ENCODE measurements at regions not wholly inside any gene's neighbourhood (a gene's known extent, or its start where the extent isn't known, plus 50 kb on each side); places are given as distances from the start of the nearest gene placed in this dataset.

- Histone ChIP-seq H3K9me3 (ENCODE audit: control insufficient read depth in 5 of 5, low read length in 5 of 5) (peaks cover 0 to 7% (median 3%) of the 10 kb centered on the region in 5 donors), H3K27ac (ENCODE audit: low read depth, low read length) (no peak overlapping the region), H3K27me3 (ENCODE audit: control insufficient read depth in 5 of 5, insufficient read depth in 4 of 5, low read length in 5 of 5) (peaks cover 6 to 9% (median 8%) of the 10 kb centered on the region in 5 donors), H3K4me1 (ENCODE audit: control insufficient read depth in 5 of 5, insufficient read depth in 5 of 5, low read length in 5 of 5) (peaks cover 0 to 2% (median 0%) of the 10 kb centered on the region in 5 donors), H3K4me3 (ENCODE audit: low read depth in 1 of 5, low read length in 5 of 5) (no peak overlapping the region), H3K36me3 (ENCODE audit: control insufficient read depth in 5 of 5, insufficient read depth in 5 of 5, low read length in 5 of 5) (no peaks in the 10 kb centered on the region), H3K9ac (ENCODE audit: low read length in 5 of 5) (no peak overlapping the region)
Observed at GRCh38 chr2:240339411-240340360, 95.8 kb upstream of the GPC1 start.

GRCh38 chr2:240340361-240340761 lies 95.1 kb upstream of the GPC1 start:
- no peak overlapping the region for H3K9ac ChIP-seq (ENCODE audit: low read length in 5 of 5)
- no peak overlapping the region for H3K27ac ChIP-seq (ENCODE audit: low read depth, low read length)
- peaks cover 6 to 9% (median 8%) of the 10 kb centered on the region in 5 donors for H3K27me3 ChIP-seq (ENCODE audit: control insufficient read depth in 5 of 5, insufficient read depth in 4 of 5, low read length in 5 of 5)
- H3K9me3 ChIP-seq (ENCODE audit: control insufficient read depth in 5 of 5, low read length in 5 of 5): peaks cover 4 to 14% (median 9%) of the 10 kb centered on the region in 5 donors
- H3K36me3 ChIP-seq (ENCODE audit: control insufficient read depth in 5 of 5, insufficient read depth in 5 of 5, low read length in 5 of 5): no peaks in the 10 kb centered on the region
- H3K4me1 ChIP-seq (ENCODE audit: control insufficient read depth in 5 of 5, insufficient read depth in 5 of 5, low read length in 5 of 5): peaks cover 0 to 2% (median 0%) of the 10 kb centered on the region in 5 donors
- no peak overlapping the region for H3K4me3 ChIP-seq (ENCODE audit: low read depth in 1 of 5, low read length in 5 of 5)

DNA sequence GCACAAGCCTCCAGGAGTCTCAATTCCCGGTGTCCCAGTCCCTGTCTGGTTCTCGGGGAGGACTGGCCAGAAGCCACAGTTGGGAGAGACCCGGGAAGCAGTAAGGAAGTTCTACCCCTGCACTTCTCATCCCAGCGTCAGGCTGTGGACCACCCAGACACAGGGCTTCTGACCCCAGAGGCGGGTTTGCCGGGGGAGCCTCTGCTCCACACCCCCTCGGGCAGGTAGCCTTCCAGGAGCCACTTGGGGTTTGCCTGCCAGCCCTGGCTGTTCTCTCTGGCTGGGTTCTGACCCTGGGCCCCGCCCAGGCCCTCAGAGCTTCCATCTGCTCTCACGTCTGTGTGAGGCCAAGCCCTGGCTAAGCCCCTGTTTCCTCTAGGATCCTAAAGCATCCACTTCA lies 94.4 kb upstream of the GPC1 start:
- no peak overlapping the region for H3K9ac ChIP-seq (ENCODE audit: low read length in 5 of 5)
- H3K27ac ChIP-seq (ENCODE audit: low read depth, low read length): no peak overlapping the region
- H3K27me3 ChIP-seq (ENCODE audit: control insufficient read depth in 5 of 5, insufficient read depth in 4 of 5, low read length in 5 of 5): peaks cover 5 to 9% (median 6%) of the 10 kb centered on the region in 5 donors
- H3K4me1 ChIP-seq (ENCODE audit: control insufficient read depth in 5 of 5, insufficient read depth in 5 of 5, low read length in 5 of 5): peaks cover 0 to 2% (median 0%) of the 10 kb centered on the region in 5 donors
- no peak overlapping the region for H3K4me3 ChIP-seq (ENCODE audit: low read depth in 1 of 5, low read length in 5 of 5)
- no peaks in the 10 kb centered on the region for H3K36me3 ChIP-seq (ENCODE audit: control insufficient read depth in 5 of 5, insufficient read depth in 5 of 5, low read length in 5 of 5)
- peaks cover 4 to 18% (median 14%) of the 10 kb centered on the region in 5 donors for H3K9me3 ChIP-seq (ENCODE audit: control insufficient read depth in 5 of 5, low read length in 5 of 5)

- Histone ChIP-seq H3K36me3 (ENCODE audit: control insufficient read depth in 5 of 5, insufficient read depth in 5 of 5, low read length in 5 of 5) (no peaks in the 10 kb centered on the region), H3K27me3 (ENCODE audit: control insufficient read depth in 5 of 5, insufficient read depth in 4 of 5, low read length in 5 of 5) (peaks cover 2 to 20% (median 15%) of the 10 kb centered on the region in 5 donors), H3K4me1 (ENCODE audit: control insufficient read depth in 5 of 5, insufficient read depth in 5 of 5, low read length in 5 of 5) (peaks cover 0 to 2% (median 0%) of the 10 kb centered on the region in 5 donors), H3K9me3 (ENCODE audit: control insufficient read depth in 5 of 5, low read length in 5 of 5) (peaks cover 4 to 18% (median 14%) of the 10 kb centered on the region in 5 donors), H3K27ac (ENCODE audit: low read depth, low read length) (no peak overlapping the region), H3K9ac (ENCODE audit: low read length in 5 of 5) (no peak overlapping the region), H3K4me3 (ENCODE audit: low read depth in 1 of 5, low read length in 5 of 5) (no peak overlapping the region)
Observed at GRCh38 chr2:240343548-240343947, 91.9 kb upstream of the GPC1 start.

DNA sequence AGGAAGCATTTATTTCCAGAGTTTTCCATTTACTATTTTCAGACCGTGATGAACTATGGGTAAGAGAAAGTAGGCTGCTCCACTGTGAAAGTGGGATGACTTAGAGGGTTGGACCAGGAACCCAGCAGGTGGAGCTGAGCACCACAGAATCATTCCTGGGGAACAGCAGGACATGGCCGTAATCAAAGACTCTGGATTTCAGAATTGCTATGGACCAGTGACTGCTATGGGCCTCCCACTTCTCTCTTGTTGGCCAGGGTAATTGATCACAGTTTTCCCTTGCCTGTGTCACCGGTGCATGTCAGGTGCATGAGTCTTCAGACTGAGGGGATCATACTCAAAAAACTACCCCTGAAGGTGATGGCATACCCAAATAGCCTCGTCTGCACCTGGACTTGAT lies 90.6 kb upstream of the GPC1 start:
- Histone ChIP-seq H3K4me3 (ENCODE audit: low read depth in 1 of 5, low read length in 5 of 5) (no peak overlapping the region), H3K36me3 (ENCODE audit: control insufficient read depth in 5 of 5, insufficient read depth in 5 of 5, low read length in 5 of 5) (no peaks in the 10 kb centered on the region), H3K27ac (ENCODE audit: low read depth, low read length) (no peak overlapping the region), H3K9me3 (ENCODE audit: control insufficient read depth in 5 of 5, low read length in 5 of 5) (peaks cover 4 to 18% (median 14%) of the 10 kb centered on the region in 5 donors), H3K9ac (ENCODE audit: low read length in 5 of 5) (no peak overlapping the region), H3K27me3 (ENCODE audit: control insufficient read depth in 5 of 5, insufficient read depth in 4 of 5, low read length in 5 of 5) (peaks cover 7 to 24% (median 19%) of the 10 kb centered on the region in 5 donors), H3K4me1 (ENCODE audit: control insufficient read depth in 5 of 5, insufficient read depth in 5 of 5, low read length in 5 of 5) (peaks cover 0 to 2% (median 0%) of the 10 kb centered on the region in 5 donors)

DNA sequence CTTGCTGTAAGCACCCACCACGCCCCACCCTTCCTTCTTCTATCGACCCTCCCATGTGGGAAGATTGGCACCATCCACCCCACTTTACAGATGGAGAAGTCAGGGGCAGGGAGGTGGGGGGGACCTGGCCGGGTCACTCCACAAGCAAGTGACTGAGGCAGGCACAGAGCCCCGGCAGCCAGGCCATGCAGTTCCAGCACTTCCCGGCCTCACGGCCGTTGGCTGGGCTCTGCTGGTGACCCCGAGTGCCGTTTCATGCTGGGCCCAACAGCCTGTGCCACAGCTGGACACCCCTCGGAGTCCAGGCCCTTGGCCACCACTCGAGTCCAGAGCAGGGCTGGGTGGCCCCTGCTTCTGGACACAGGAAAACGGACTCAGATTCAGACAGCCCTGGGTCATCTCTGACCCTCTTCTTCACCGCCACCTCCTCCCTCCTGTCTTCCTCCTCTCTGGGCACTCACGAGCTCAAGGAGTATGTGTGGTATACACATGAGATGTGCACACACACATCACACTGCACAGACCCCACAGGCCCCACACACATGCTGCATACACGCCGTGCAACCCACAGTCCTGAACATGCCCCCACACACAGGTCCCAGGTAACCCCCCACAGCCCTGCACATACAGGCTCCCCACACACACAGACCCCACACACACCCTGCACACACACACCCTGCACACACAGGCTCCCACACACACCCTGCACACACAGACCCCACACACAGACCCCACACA lies 89.3 kb upstream of the GPC1 start:
- no peak overlapping the region for H3K4me3 ChIP-seq (ENCODE audit: low read depth in 1 of 5, low read length in 5 of 5)

DNA sequence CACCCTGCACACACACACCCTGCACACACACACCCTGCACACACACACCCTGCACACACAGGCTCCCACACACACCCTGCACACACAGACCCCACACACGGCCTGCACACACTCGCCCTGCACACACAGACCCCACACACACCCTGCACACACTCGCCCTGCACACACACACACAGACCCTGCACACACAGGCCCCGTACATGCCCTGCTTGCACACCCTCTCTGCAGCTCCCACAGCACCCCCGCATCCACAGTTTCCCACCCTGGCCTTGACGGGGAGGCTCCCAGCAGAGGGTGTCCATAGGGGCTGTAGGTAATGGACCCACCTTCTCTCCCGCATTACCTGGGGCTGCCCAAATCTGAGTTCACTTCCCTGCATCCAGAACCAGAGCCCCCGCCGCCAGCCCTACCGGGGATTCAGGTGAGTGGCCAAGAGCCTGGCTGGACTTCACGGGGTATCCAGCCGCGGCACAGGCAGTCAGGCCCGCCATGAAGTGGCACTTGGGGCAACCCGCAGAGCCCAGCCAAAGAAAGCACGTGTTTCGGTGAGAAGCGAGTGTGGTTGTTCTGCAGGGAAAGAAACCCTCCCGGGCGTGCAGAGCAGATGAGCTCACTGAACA lies 88.6 kb upstream of the GPC1 start:
- peaks cover 4 to 18% (median 14%) of the 10 kb centered on the region in 5 donors for H3K9me3 ChIP-seq (ENCODE audit: control insufficient read depth in 5 of 5, low read length in 5 of 5)
- no peak overlapping the region for H3K9ac ChIP-seq (ENCODE audit: low read length in 5 of 5)
- no peak overlapping the region for H3K27ac ChIP-seq (ENCODE audit: low read depth, low read length)
- peaks cover 11 to 35% (median 29%) of the 10 kb centered on the region in 5 donors for H3K27me3 ChIP-seq (ENCODE audit: control insufficient read depth in 5 of 5, insufficient read depth in 4 of 5, low read length in 5 of 5)
- no peaks in the 10 kb centered on the region for H3K36me3 ChIP-seq (ENCODE audit: control insufficient read depth in 5 of 5, insufficient read depth in 5 of 5, low read length in 5 of 5)
- peaks cover 0 to 5% (median 0%) of the 10 kb centered on the region in 5 donors for H3K4me1 ChIP-seq (ENCODE audit: control insufficient read depth in 5 of 5, insufficient read depth in 5 of 5, low read length in 5 of 5)
- no peak overlapping the region for H3K4me3 ChIP-seq (ENCODE audit: low read depth in 1 of 5, low read length in 5 of 5)

More for the DNA sequence above, 89.3 kb upstream of the GPC1 start:
- Histone ChIP-seq H3K9ac (ENCODE audit: low read length in 5 of 5) (no peak overlapping the region), H3K27ac (ENCODE audit: low read depth, low read length) (no peak overlapping the region), H3K27me3 (ENCODE audit: control insufficient read depth in 5 of 5, insufficient read depth in 4 of 5, low read length in 5 of 5) (peaks cover 9 to 32% (median 26%) of the 10 kb centered on the region in 5 donors), H3K36me3 (ENCODE audit: control insufficient read depth in 5 of 5, insufficient read depth in 5 of 5, low read length in 5 of 5) (no peaks in the 10 kb centered on the region), H3K4me1 (ENCODE audit: control insufficient read depth in 5 of 5, insufficient read depth in 5 of 5, low read length in 5 of 5) (peaks cover 0 to 5% (median 0%) of the 10 kb centered on the region in 5 donors), H3K9me3 (ENCODE audit: control insufficient read depth in 5 of 5, low read length in 5 of 5) (peaks cover 4 to 18% (median 14%) of the 10 kb centered on the region in 5 donors)

- H3K36me3 ChIP-seq (ENCODE audit: control insufficient read depth in 5 of 5, insufficient read depth in 5 of 5, low read length in 5 of 5): no peaks in the 10 kb centered on the region
Observed at GRCh38 chr2:240347373-240347940, 88.0 kb upstream of the GPC1 start.

DNA sequence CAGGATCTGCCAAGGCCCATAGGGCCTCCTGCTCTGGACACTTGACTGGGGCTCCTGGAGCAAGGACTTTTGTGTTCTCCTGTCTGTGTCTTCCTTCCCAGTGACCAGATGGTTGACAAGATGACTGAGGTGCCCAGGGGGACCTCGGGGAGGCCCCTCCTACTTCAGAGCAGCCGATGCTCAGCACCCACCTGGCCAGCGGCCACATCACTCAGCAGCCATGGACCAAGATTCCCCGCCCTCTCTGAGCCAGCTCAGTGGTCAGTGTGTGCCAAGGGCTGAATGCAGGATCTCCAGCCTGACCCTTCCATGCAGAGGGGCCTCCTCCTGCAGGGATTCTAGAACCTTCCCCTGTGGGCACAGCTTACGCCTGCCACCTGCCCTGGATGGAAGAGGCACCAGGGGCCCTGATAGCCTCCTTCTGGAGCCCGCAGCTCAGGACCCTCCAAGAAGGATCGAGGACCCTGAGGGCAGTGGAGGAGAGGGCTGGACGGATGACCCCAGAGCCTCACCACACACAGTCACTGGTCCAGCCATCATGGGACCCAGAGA lies 87.4 kb upstream of the GPC1 start:
- Histone ChIP-seq H3K9ac (ENCODE audit: low read length in 5 of 5) (no peak overlapping the region), H3K27ac (ENCODE audit: low read depth, low read length) (no peak overlapping the region), H3K36me3 (ENCODE audit: control insufficient read depth in 5 of 5, insufficient read depth in 5 of 5, low read length in 5 of 5) (no peaks in the 10 kb centered on the region), H3K4me3 (ENCODE audit: low read depth in 1 of 5, low read length in 5 of 5) (no peak overlapping the region), H3K27me3 (ENCODE audit: control insufficient read depth in 5 of 5, insufficient read depth in 4 of 5, low read length in 5 of 5) (peaks cover 16 to 44% (median 34%) of the 10 kb centered on the region in 5 donors), H3K9me3 (ENCODE audit: control insufficient read depth in 5 of 5, low read length in 5 of 5) (peaks cover 4 to 18% (median 14%) of the 10 kb centered on the region in 5 donors), H3K4me1 (ENCODE audit: control insufficient read depth in 5 of 5, insufficient read depth in 5 of 5, low read length in 5 of 5) (peaks cover 0 to 5% (median 0%) of the 10 kb centered on the region in 5 donors)

More at GRCh38 chr2:240347373-240347940, 88.0 kb upstream of the GPC1 start:
- Histone ChIP-seq H3K4me3 (ENCODE audit: low read depth in 1 of 5, low read length in 5 of 5) (no peak overlapping the region), H3K9me3 (ENCODE audit: control insufficient read depth in 5 of 5, low read length in 5 of 5) (peaks cover 4 to 18% (median 14%) of the 10 kb centered on the region in 5 donors), H3K27me3 (ENCODE audit: control insufficient read depth in 5 of 5, insufficient read depth in 4 of 5, low read length in 5 of 5) (peaks cover 15 to 38% (median 31%) of the 10 kb centered on the region in 5 donors), H3K27ac (ENCODE audit: low read depth, low read length) (no peak overlapping the region), H3K4me1 (ENCODE audit: control insufficient read depth in 5 of 5, insufficient read depth in 5 of 5, low read length in 5 of 5) (peaks cover 0 to 5% (median 0%) of the 10 kb centered on the region in 5 donors), H3K9ac (ENCODE audit: low read length in 5 of 5) (no peak overlapping the region)

Measured in subcutaneous abdominal adipose tissue (tissue), 5 donors.